Stimulated activated naive CD8-positive, alpha-beta T cell treated with anti-CD3 and anti-CD28 coated beads, Interleukin-15, amount 100 ng/mL, for 72 hours (primary cell): ENCODE measurements at regions not wholly inside any gene's neighbourhood (a gene's known extent, or its start where the extent isn't known, plus 50 kb on each side); places are given as distances from the start of the nearest gene placed in this dataset.
"Not testable (repeated sequence)": the region's sequence is repeated elsewhere in the genome, so short reads cannot be mapped to it uniquely, and the experiment has no call there.

ENCODE experiments used
- ATAC-seq: fragments of 150-1000 bp; cut with Tn5 transposase; 2 replicates; pipeline ENCODE4 v1.10.0; 2021; ENCODE audit warnings: mild to moderate bottlenecking, moderate library complexity
- DNase-seq, 2 donors: peaks; one replicate each; pipeline ENCODE4 v3.0.0; 2021 to 2022
- H3K27ac Mint-ChIP-seq, 2 donors: one replicate each; pipeline ENCODE4 v1.8.0; 2022; ENCODE audit warnings: mild to moderate bottlenecking in 2 of 2, mixed read lengths in 2 of 2, moderate library complexity in 2 of 2
- H3K27me3 Mint-ChIP-seq: one replicate; pipeline ENCODE4 v1.8.0; 2022; ENCODE audit warnings: mixed read lengths
- H3K4me1 Mint-ChIP-seq: one replicate; pipeline ENCODE4 v1.8.0; 2022; ENCODE audit warnings: mild to moderate bottlenecking, mixed read lengths
- H3K4me3 Mint-ChIP-seq, 2 donors: one replicate each; pipeline ENCODE4 v1.8.0; 2022; ENCODE audit warnings: mild to moderate bottlenecking in 2 of 2, mixed read lengths in 2 of 2, moderate library complexity in 1 of 2
- H3K9me3 Mint-ChIP-seq, 2 donors: one replicate each; pipeline ENCODE4 v1.8.0; 2022; ENCODE audit warnings: mixed read lengths in 2 of 2

DNA sequence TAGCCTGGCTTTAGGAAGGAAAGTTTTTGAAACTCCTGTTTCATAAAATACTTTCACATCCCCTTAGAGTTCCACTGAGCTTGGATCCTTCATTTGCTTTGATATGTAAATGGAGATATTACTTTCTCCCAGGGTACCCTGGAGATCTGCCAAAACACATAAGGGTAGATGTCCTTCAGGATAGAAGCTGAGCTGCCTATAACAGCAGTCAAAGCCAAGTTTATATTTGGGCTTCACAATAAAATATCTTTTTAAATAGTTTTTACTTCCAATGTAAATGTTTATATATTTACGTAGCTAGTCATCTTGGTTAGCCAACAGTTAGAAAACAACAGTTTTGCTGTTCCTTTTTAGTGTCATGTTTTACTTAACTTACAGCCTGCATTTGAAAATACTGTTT, 742.3 kb upstream of the POU3F4 start:
- peaks cover 0 to 6% of the 10 kb centered on the region in 2 donors for H3K9me3 Mint-ChIP-seq
- H3K27ac Mint-ChIP-seq, result no peak overlapping the region
- DNase-seq (no peak), ATAC-seq (no peak)
- H3K4me1 Mint-ChIP-seq, result no peaks in the 10 kb centered on the region
- H3K4me3 Mint-ChIP-seq, result no peak overlapping the region
- no peaks in the 10 kb centered on the region for H3K27me3 Mint-ChIP-seq

DNA sequence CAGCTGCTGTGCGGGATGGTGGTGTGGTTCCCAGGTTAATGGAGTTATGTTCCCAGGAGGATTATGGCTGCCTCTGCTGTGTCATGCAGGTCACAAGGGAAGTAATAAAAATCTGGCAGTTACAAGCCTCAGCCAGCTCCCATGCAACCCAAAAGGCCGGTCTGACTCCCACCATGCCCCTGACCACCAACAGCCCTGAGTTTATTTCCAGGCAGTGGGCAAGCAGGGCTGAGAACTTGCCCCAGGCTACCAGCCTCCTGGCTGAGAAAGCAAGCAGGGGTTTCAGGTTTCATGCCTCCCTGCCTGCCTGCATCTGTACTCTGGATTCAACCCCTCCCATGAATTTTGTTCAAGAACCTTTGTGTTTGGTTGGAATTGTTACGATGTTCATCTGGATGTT, 732.7 kb upstream of the POU3F4 start:
- Mint-ChIP-seq H3K4me1 (no peaks in the 10 kb centered on the region), H3K27ac (no peak overlapping the region), H3K4me3 (no peak overlapping the region), H3K9me3 (peaks cover 5 to 8% of the 10 kb centered on the region in 2 donors), H3K27me3 (no peaks in the 10 kb centered on the region)
- DNase-seq (no peak), ATAC-seq (no peak)

DNA sequence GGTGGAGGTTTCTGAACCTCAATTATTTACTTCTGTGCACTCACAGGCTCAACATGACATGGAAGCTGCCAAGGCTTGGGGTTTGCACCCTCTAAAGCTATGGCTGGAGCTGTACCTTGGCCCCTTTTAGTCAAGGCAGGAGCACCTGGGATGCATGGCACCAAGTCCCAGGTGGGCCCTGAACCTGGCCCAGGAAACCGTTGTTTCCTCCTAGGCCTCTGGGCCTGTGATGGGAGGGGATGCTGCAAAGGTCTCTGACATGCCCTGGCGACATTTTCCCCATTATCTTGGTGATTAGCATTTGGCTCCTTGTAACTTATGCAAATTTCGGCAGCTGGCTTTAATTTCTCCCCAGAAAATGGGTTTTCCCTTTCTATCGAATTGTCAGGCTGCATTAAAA, 726.1 kb upstream of the POU3F4 start:
- no peak overlapping the region for H3K27ac Mint-ChIP-seq
- no peak for DNase-seq
- peaks cover 5 to 8% of the 10 kb centered on the region in 2 donors for H3K9me3 Mint-ChIP-seq
- H3K4me3 Mint-ChIP-seq, result no peak overlapping the region
- H3K27me3 Mint-ChIP-seq, result no peaks in the 10 kb centered on the region
- ATAC-seq, result no peak
- H3K4me1 Mint-ChIP-seq, result no peaks in the 10 kb centered on the region

DNA sequence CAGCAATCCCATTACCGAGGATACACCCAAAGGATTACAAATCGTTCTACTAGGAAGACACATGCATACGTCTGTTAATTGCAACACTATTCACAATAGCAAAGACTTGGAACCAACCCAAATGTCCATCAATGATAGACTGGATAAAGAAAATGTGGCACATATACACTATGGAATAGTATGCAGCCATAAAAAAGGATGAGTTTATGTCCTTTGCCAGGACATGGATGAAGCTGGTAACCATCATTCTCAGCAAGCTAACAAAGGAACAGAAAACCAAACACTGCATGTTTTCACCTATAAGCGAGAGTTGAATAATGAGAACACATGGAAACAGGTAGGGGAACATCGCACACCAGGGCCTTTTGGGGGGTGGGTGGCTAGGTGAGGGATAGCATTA, 695.2 kb upstream of the POU3F4 start:
- H3K9me3 Mint-ChIP-seq, H3K27me3 Mint-ChIP-seq: not testable (repeated sequence)

DNA sequence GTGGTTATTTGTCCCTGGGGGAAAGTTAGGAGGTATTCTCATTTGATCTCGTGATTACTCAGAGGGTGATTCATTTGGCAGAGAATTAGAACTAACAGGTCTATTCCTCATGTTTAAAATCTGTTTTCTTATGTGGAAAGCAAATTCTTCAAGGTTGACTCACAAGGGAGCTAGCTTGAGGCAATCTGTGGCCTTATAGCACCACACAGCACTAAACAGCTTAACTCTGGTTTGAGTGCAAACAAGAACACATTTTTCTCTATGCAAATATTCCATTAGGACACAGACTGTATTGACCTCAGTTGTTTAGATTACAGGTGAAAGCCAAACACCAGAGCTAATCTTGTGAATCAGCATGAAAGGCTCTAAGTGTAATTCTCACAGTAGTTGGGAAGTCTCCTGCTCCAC, 694.4 kb upstream of the POU3F4 start:
- H3K27me3 Mint-ChIP-seq, result no peaks in the 10 kb centered on the region
- ATAC-seq, result no peak
- peaks cover 0 to 8% of the 10 kb centered on the region in 2 donors for H3K9me3 Mint-ChIP-seq
- no peak overlapping the region for H3K4me3 Mint-ChIP-seq
- DNase-seq, result no peak
- no peaks in the 10 kb centered on the region for H3K4me1 Mint-ChIP-seq
- no peak overlapping the region for H3K27ac Mint-ChIP-seq

More for the DNA sequence above, 695.2 kb upstream of the POU3F4 start:
- H3K27ac Mint-ChIP-seq, ATAC-seq, DNase-seq, H3K4me1 Mint-ChIP-seq, H3K4me3 Mint-ChIP-seq: not testable (repeated sequence)

DNA sequence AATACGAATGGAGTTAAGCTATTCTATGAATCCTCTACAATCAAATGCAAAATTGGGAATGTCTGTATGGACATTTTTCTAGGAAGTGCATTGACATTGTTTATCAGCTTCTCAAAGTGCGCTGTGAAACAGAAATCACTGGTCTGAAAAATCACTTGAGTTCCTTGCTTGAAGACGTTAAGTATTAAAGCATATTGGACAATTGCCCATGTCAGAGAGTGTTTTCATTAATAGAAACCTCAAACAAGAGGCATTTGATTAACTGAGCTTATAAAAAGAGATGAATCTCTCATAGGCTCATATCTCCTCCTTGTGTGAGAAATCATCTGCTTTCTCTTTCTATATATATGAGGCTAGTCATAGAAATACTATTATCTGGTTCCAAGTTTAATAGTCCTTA, 692.1 kb upstream of the POU3F4 start:
- H3K4me1 Mint-ChIP-seq, result no peaks in the 10 kb centered on the region
- ATAC-seq (no peak), DNase-seq (no peak)
- no peak overlapping the region for H3K4me3 Mint-ChIP-seq
- H3K9me3 Mint-ChIP-seq, result peaks cover 0 to 7% of the 10 kb centered on the region in 2 donors
- no peak overlapping the region for H3K27ac Mint-ChIP-seq
- H3K27me3 Mint-ChIP-seq, result no peaks in the 10 kb centered on the region

DNA sequence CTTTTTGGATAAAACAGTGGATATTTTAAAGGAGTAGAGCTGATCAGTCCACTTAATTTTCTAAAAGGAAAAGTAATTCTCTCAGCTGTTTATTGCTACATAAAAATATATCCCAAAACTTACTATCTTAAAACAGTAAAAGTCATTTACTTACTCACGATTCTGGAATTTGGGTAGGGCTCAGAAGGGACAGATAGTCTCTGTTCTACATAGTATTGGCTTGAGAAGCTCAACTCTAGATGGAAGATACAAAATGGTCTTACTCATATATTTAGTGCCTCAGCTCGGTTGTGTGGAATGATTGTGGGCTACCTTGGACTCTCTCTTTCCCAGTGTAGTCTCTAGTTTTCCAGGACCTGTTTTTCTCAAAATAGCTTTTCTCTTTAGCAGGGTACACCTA, 691.5 kb upstream of the POU3F4 start:
- Mint-ChIP-seq H3K4me3 (no peak overlapping the region), H3K4me1 (no peaks in the 10 kb centered on the region), H3K9me3 (peaks cover 0 to 2% of the 10 kb centered on the region in 2 donors), H3K27me3 (no peaks in the 10 kb centered on the region), H3K27ac (no peak overlapping the region)
- ATAC-seq (no peak), DNase-seq (no peak)

DNA sequence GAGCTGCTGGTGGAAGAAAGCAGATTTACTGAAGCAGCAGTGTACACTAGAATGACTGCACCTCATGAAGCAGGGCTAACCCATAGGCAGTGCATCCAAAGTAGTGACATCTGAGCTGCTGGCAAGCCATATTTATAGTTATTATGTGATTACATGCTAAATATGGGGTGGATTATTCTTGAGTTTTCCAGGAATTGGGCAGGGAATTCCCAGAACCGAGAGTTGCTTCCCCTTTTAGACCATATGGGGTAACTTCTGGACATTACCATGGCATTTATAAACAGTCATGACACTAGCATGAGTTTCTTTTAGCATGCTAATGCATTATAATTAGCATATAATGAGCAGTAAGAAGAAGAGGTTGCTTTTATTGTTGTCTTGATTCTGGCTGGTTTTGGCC, 665.8 kb upstream of the POU3F4 start:
- DNase-seq (no peak), ATAC-seq (no peak)
- no peaks in the 10 kb centered on the region for H3K4me1 Mint-ChIP-seq
- H3K4me3 Mint-ChIP-seq, result no peak overlapping the region
- no peak overlapping the region for H3K27ac Mint-ChIP-seq
- no peaks in the 10 kb centered on the region for H3K9me3 Mint-ChIP-seq
- H3K27me3 Mint-ChIP-seq, result no peaks in the 10 kb centered on the region

DNA sequence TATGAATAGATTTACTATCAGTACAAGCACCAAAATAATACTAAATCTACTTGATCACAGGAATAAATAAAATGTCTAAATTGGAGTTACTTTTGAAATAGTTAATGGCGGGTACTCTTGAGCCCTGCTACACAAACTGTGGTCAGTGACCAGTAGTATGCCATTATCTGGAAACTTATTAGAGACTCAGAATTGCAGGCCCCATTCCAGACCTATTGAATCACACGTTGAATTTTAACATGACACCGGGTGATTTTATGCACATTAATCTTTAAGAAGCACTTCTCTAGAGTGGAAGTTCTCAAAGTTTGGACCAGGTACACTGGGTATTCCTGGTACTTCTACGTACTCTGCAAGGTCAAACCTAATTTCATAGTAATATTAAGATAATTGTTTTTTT, 660.0 kb upstream of the POU3F4 start:
- no peaks in the 10 kb centered on the region for H3K27me3 Mint-ChIP-seq
- H3K4me1 Mint-ChIP-seq, result no peaks in the 10 kb centered on the region
- H3K9me3 Mint-ChIP-seq, result no peaks in the 10 kb centered on the region
- no peak overlapping the region for H3K4me3 Mint-ChIP-seq
- no peak for DNase-seq
- no peak overlapping the region for H3K27ac Mint-ChIP-seq
- no peak for ATAC-seq
